Neural cell (in vitro differentiated cells): ENCODE measurements at regions not wholly inside any gene's neighbourhood (a gene's known extent, or its start where the extent isn't known, plus 50 kb on each side); places are given as distances from the start of the nearest gene placed in this dataset.

ENCODE experiments used
- H2AFZ ChIP-seq: fragments of 200-600, 300-800 bp; sonication (generic), shearing (Covaris generic); 2 replicates; pipeline ENCODE4 v1.6.0; 2014; ENCODE audit warnings: low read depth, mild to moderate bottlenecking, antibody characterized with exemption, low read length, moderate library complexity
- H3F3A ChIP-seq: fragments of 200-600 bp; shearing (Covaris generic); 2 replicates; pipeline ENCODE4 v1.6.1; 2016; ENCODE audit warnings: mild to moderate bottlenecking, moderate library complexity, mixed read lengths, antibody characterized with exemption, low read length; ENCODE audit not compliant: insufficient read depth, poor library complexity, severe bottlenecking
- H3K27ac ChIP-seq: fragments of 200-600, 300-800 bp; sonication (generic), shearing (Covaris generic); 2 replicates; pipeline ENCODE4 v1.5.1; 2014; ENCODE audit warnings: mild to moderate bottlenecking, low read length, moderate library complexity
- H3K27me3 ChIP-seq: fragments of 300-800, 200-600 bp; sonication (generic), shearing (Covaris generic); 2 replicates; pipeline ENCODE4 v1.6.0; 2014; ENCODE audit warnings: mild to moderate bottlenecking, low read depth, low read length, moderate library complexity; ENCODE audit not compliant: insufficient read depth
- H3K36me3 ChIP-seq: fragments of 300-800, 200-600 bp; sonication (generic), shearing (Covaris generic); 2 replicates; pipeline ENCODE4 v1.5.1; 2014; ENCODE audit warnings: mild to moderate bottlenecking, antibody characterized with exemption, low read length, moderate library complexity; ENCODE audit not compliant: insufficient read depth
- H3K4me2 ChIP-seq: fragments of 300-800, 200-600 bp; sonication (generic), shearing (Covaris generic); 2 replicates; pipeline ENCODE4 v1.6.0; 2014; ENCODE audit warnings: mild to moderate bottlenecking, low read length
- H3K4me3 ChIP-seq: fragments of 300-800, 200-600 bp; sonication (generic), shearing (Covaris generic); 2 replicates; pipeline ENCODE4 v1.5.1; 2014; ENCODE audit warnings: mild to moderate bottlenecking, low read length, moderate library complexity
- H3K79me2 ChIP-seq: fragments of 200-600 bp; shearing (Covaris generic); replicated peaks from 2 replicates; pipeline ENCODE4 v1.6.0; 2014; ENCODE audit warnings: mild to moderate bottlenecking, low read length, moderate library complexity; ENCODE audit not compliant: insufficient read depth
- H3K9ac ChIP-seq: fragments of 300-800, 200-600 bp; sonication (generic), shearing (Covaris generic); 2 replicates; pipeline ENCODE4 v1.6.1; 2016; ENCODE audit warnings: mild to moderate bottlenecking, low read length, mixed read lengths
- H3K9me2 ChIP-seq: fragments of 200-600 bp; shearing (Covaris generic); 2 replicates; pipeline ENCODE4 v1.6.1; 2016; ENCODE audit warnings: mild to moderate bottlenecking, low read length, mixed read lengths; ENCODE audit not compliant: insufficient read depth
- H3K9me3 ChIP-seq: fragments of 200-600, 300-800 bp; sonication (generic), shearing (Covaris generic); 2 replicates; pipeline ENCODE4 v1.6.1; 2016; ENCODE audit warnings: mild to moderate bottlenecking, mixed run types, low read length, moderate library complexity, mixed read lengths
- H4K20me1 ChIP-seq: fragments of 200-600 bp; shearing (Covaris generic); 2 replicates; pipeline ENCODE4 v1.6.1; 2016; ENCODE audit warnings: mild to moderate bottlenecking, mixed run types; ENCODE audit not compliant: insufficient read depth
- EP300 ChIP-seq: fragments of 450-650 bp; conservative IDR thresholded peaks from 2 replicates; pipeline ENCODE4 v1.6.1; 2014; ENCODE audit warnings: antibody characterized with exemption, mild to moderate bottlenecking, moderate library complexity; ENCODE audit not compliant: poor library complexity, severe bottlenecking
- EZH2 ChIP-seq: fragments of 200-600, 300-800 bp; shearing (Covaris generic), sonication (generic); IDR thresholded peaks from 2 replicates; pipeline ENCODE4 v1.6.1; 2014; ENCODE audit warnings: antibody characterized with exemption, low read length, borderline replicate concordance, mild to moderate bottlenecking; ENCODE audit not compliant: insufficient read depth, poor library complexity, severe bottlenecking
- MXI1 ChIP-seq: fragments of 450-650 bp; conservative IDR thresholded peaks from 2 replicates; pipeline ENCODE4 v1.6.1; 2014; ENCODE audit warnings: antibody characterized with exemption, mild to moderate bottlenecking; ENCODE audit not compliant: poor library complexity, severe bottlenecking
- POLR2AphosphoS5 ChIP-seq: IDR thresholded peaks from 2 replicates; pipeline ENCODE4 v1.6.1; 2012
- RAD21 ChIP-seq: fragments of 450-650 bp; conservative IDR thresholded peaks from 2 replicates; pipeline ENCODE4 v1.6.1; 2014; ENCODE audit warnings: antibody characterized with exemption, mild to moderate bottlenecking, moderate library complexity
- SMC3 ChIP-seq: fragments of 450-650 bp; conservative IDR thresholded peaks from 2 replicates; pipeline ENCODE4 v1.6.1; 2014; ENCODE audit warnings: antibody characterized with exemption, mild to moderate bottlenecking, moderate library complexity; ENCODE audit not compliant: poor library complexity
- TAF1 ChIP-seq: IDR thresholded peaks from 2 replicates; pipeline ENCODE4 v1.6.1; 2012; ENCODE audit warnings: low read depth
- TF ChIP-seq, protein P1 (sequence below): fragments of 450-650 bp; IDR thresholded peaks from 2 replicates; pipeline ENCODE4 v1.5.1; 2014; ENCODE audit warnings: antibody characterized with exemption, mild to moderate bottlenecking, moderate library complexity; ENCODE audit not compliant: poor library complexity, severe bottlenecking
- TF ChIP-seq, protein P2 (sequence below): IDR thresholded peaks from 2 replicates; pipeline ENCODE4 v1.6.1; 2012; ENCODE audit warnings: borderline replicate concordance

GRCh38 chr16:13463619-13464018 lies 456.3 kb upstream of the ERCC4 start:
- no peaks in the 10 kb centered on the region for H3K36me3 ChIP-seq
- H2AFZ ChIP-seq = no peak overlapping the region
- H3K4me2 ChIP-seq = no peak overlapping the region
- no peak overlapping the region for H3K27ac ChIP-seq
- H3K27me3 ChIP-seq = no peaks in the 10 kb centered on the region
- no peaks in the 10 kb centered on the region for H3K9me2 ChIP-seq
- no peak for TF ChIP-seq EP300
- no peak for TF ChIP-seq POLR2AphosphoS5
- TF ChIP-seq EZH2 = no peak
- TF ChIP-seq RAD21 = no peak
- TF ChIP-seq MXI1 = no peak
- H3K4me3 ChIP-seq = no peak overlapping the region
- no peaks in the 10 kb centered on the region for H3K79me2 ChIP-seq
- no peaks in the 10 kb centered on the region for H3F3A ChIP-seq
- no peak overlapping the region for H3K9ac ChIP-seq
- H4K20me1 ChIP-seq = no peaks in the 10 kb centered on the region
- no peaks in the 10 kb centered on the region for H3K9me3 ChIP-seq

- Histone ChIP-seq H3K4me3 (no peak overlapping the region), H3K9me3 (no peaks in the 10 kb centered on the region), H3K79me2 (no peaks in the 10 kb centered on the region), H3K9me2 (no peaks in the 10 kb centered on the region), H3K36me3 (no peaks in the 10 kb centered on the region), H3K9ac (no peak overlapping the region), H3K27ac (no peak overlapping the region), H3K27me3 (no peaks in the 10 kb centered on the region), H2AFZ (no peak overlapping the region), H3F3A (no peaks in the 10 kb centered on the region), H4K20me1 (no peaks in the 10 kb centered on the region), H3K4me2 (no peak overlapping the region)
- TF ChIP-seq SMC3 = no peak
Measured at GRCh38 chr16:13471036-13471435, 448.9 kb upstream of the ERCC4 start.

DNA sequence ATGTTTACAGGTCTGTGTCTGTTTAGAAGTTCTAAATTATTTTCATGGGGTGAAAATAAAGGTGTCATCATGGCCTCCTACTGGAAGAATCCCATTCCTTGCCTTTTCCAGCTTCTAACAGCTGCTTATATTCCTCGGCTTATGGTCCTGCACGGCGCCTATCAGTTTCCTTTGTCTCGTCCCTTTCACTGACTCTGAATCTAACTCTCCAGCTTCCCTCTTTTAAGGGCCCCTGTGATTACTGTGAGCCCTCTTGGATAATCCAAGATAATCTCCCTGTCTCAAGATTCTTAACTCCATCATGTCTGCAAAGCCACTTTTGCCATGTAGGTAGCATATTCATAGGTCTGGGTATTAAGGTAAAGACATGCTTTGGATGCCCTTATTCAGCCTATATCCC lies 441.0 kb upstream of the ERCC4 start:
- no peaks in the 10 kb centered on the region for H3K79me2 ChIP-seq
- no peaks in the 10 kb centered on the region for H3K9me2 ChIP-seq
- no peak overlapping the region for H3K4me2 ChIP-seq
- H3K9me3 ChIP-seq = no peaks in the 10 kb centered on the region
- no peak overlapping the region for H3K4me3 ChIP-seq
- no peaks in the 10 kb centered on the region for H4K20me1 ChIP-seq
- H3K27me3 ChIP-seq = no peaks in the 10 kb centered on the region
- no peaks in the 10 kb centered on the region for H3F3A ChIP-seq
- TF ChIP-seq TAF1 (no peak), RAD21 (no peak), EP300 (no peak), EZH2 (no peak), MXI1 (no peak), SMC3 (no peak), POLR2AphosphoS5 (no peak)
- TF ChIP-seq, protein P1, sequence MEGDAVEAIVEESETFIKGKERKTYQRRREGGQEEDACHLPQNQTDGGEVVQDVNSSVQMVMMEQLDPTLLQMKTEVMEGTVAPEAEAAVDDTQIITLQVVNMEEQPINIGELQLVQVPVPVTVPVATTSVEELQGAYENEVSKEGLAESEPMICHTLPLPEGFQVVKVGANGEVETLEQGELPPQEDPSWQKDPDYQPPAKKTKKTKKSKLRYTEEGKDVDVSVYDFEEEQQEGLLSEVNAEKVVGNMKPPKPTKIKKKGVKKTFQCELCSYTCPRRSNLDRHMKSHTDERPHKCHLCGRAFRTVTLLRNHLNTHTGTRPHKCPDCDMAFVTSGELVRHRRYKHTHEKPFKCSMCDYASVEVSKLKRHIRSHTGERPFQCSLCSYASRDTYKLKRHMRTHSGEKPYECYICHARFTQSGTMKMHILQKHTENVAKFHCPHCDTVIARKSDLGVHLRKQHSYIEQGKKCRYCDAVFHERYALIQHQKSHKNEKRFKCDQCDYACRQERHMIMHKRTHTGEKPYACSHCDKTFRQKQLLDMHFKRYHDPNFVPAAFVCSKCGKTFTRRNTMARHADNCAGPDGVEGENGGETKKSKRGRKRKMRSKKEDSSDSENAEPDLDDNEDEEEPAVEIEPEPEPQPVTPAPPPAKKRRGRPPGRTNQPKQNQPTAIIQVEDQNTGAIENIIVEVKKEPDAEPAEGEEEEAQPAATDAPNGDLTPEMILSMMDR = no peak
- TF ChIP-seq, protein P2, sequence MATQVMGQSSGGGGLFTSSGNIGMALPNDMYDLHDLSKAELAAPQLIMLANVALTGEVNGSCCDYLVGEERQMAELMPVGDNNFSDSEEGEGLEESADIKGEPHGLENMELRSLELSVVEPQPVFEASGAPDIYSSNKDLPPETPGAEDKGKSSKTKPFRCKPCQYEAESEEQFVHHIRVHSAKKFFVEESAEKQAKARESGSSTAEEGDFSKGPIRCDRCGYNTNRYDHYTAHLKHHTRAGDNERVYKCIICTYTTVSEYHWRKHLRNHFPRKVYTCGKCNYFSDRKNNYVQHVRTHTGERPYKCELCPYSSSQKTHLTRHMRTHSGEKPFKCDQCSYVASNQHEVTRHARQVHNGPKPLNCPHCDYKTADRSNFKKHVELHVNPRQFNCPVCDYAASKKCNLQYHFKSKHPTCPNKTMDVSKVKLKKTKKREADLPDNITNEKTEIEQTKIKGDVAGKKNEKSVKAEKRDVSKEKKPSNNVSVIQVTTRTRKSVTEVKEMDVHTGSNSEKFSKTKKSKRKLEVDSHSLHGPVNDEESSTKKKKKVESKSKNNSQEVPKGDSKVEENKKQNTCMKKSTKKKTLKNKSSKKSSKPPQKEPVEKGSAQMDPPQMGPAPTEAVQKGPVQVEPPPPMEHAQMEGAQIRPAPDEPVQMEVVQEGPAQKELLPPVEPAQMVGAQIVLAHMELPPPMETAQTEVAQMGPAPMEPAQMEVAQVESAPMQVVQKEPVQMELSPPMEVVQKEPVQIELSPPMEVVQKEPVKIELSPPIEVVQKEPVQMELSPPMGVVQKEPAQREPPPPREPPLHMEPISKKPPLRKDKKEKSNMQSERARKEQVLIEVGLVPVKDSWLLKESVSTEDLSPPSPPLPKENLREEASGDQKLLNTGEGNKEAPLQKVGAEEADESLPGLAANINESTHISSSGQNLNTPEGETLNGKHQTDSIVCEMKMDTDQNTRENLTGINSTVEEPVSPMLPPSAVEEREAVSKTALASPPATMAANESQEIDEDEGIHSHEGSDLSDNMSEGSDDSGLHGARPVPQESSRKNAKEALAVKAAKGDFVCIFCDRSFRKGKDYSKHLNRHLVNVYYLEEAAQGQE = no peak
- no peak overlapping the region for H3K9ac ChIP-seq
- H2AFZ ChIP-seq = no peak overlapping the region
- no peaks in the 10 kb centered on the region for H3K36me3 ChIP-seq
- H3K27ac ChIP-seq = no peak overlapping the region
